GM21576 (cell line): ENCODE measurements at regions not wholly inside any gene's neighbourhood (a gene's known extent, or its start where the extent isn't known, plus 50 kb on each side); places are given as distances from the start of the nearest gene placed in this dataset.

Source experiments
- ATAC-seq: cut with Tn5 transposase; IDR thresholded peaks from one replicate; pipeline ENCODE4 v1.9.1; 2021; ENCODE audit warnings: mild to moderate bottlenecking, moderate library complexity; ENCODE audit not compliant: unreplicated experiment

GRCh38 chr1:115428256-115428655 is 90.2 kb upstream of the NGF start:
- no peak for ATAC-seq

GRCh38 chr1:115426956-115427355 is 88.9 kb upstream of the NGF start:
- no peak for ATAC-seq

- ATAC-seq: no peak
Observed at GRCh38 chr1:115426231-115426771, 88.3 kb upstream of the NGF start.

- no peak for ATAC-seq
Observed at GRCh38 chr1:115425442-115425841, 87.4 kb upstream of the NGF start.

GRCh38 chr1:115423776-115424175 is 85.7 kb upstream of the NGF start:
- no peak for ATAC-seq

GRCh38 chr1:115419571-115419970 is 81.5 kb upstream of the NGF start:
- no peak for ATAC-seq

- no peak for ATAC-seq
Observed at GRCh38 chr1:115413621-115414020, 75.6 kb upstream of the NGF start.

- no peak for ATAC-seq
Observed at GRCh38 chr1:115413208-115413607, 75.2 kb upstream of the NGF start.

GRCh38 chr1:115412733-115413132 is 74.7 kb upstream of the NGF start:
- ATAC-seq: no peak

GRCh38 chr1:115412286-115412685 is 74.2 kb upstream of the NGF start:
- ATAC-seq: no peak

- no peak for ATAC-seq
Observed at GRCh38 chr1:115411371-115412063, 73.5 kb upstream of the NGF start.

GRCh38 chr1:115409094-115410015 is 71.3 kb upstream of the NGF start:
- no peak for ATAC-seq

GRCh38 chr1:115408533-115408932 is 70.5 kb upstream of the NGF start:
- ATAC-seq: no peak

- no peak for ATAC-seq
Observed at GRCh38 chr1:115404911-115405310, 66.9 kb upstream of the NGF start.

- ATAC-seq: no peak
Observed at GRCh38 chr1:115402753-115403184, 64.7 kb upstream of the NGF start.

GRCh38 chr1:115401676-115402075 is 63.6 kb upstream of the NGF start:
- no peak for ATAC-seq

GRCh38 chr1:115400891-115401290 is 62.8 kb upstream of the NGF start:
- ATAC-seq: no peak

- ATAC-seq: no peak
Observed at GRCh38 chr1:115400426-115400825, 62.4 kb upstream of the NGF start.

GRCh38 chr1:115398745-115399144 is 60.7 kb upstream of the NGF start:
- ATAC-seq: no peak
